BLaER1 treated with 17β-estradiol and CSF1 and Interleukin-3, amounts not matched to agents 10 nM and 100 nM (cell line): ENCODE measurements at regions not wholly inside any gene's neighbourhood (a gene's known extent, or its start where the extent isn't known, plus 50 kb on each side); places are given as distances from the start of the nearest gene placed in this dataset.
A peak's percentile ranks its signal among the peaks of the same experiment; 100 is the strongest.

Experiments used
- H3K27ac ChIP-seq, 11 experiments: shearing (Covaris generic); formaldehyde crosslinking; 2 replicates each; pipeline ENCODE4 v1.8.1; 2022
- H3K27me3 ChIP-seq, 11 experiments: shearing (Covaris generic); formaldehyde crosslinking; 2 replicates each; pipeline ENCODE4 v1.8.1; 2022
- H3K36me3 ChIP-seq, 11 experiments: shearing (Covaris generic); formaldehyde crosslinking; 2 replicates each; pipeline ENCODE4 v1.8.1; 2022
- H3K4me1 ChIP-seq, 10 experiments: shearing (Covaris generic); formaldehyde crosslinking; 2 replicates each; pipeline ENCODE4 v1.8.1; 2022
- H3K4me2 ChIP-seq, 11 experiments: shearing (Covaris generic); formaldehyde crosslinking; 2 replicates each; pipeline ENCODE4 v1.8.1; 2022
- H3K4me3 ChIP-seq, 10 experiments: shearing (Covaris generic); formaldehyde crosslinking; 2 replicates each; pipeline ENCODE4 v1.8.1; 2022
- H3K9ac ChIP-seq, 11 experiments: shearing (Covaris generic); formaldehyde crosslinking; 2 replicates each; pipeline ENCODE4 v1.8.1; 2022
- H3K9me3 ChIP-seq, 11 experiments: shearing (Covaris generic); formaldehyde crosslinking; replicated peaks in 1 of 11; 2 replicates each; pipeline ENCODE4 v1.8.1; 2022
- H4K20me1 ChIP-seq, 11 experiments: shearing (Covaris generic); formaldehyde crosslinking; 2 replicates each; pipeline ENCODE4 v1.8.1; 2022
- Cebpa-rat ChIP-seq, 11 experiments: shearing (Covaris generic); IDR thresholded peaks; 2 replicates each; pipeline ENCODE4 v1.8.1; 2022

- H3K27ac ChIP-seq: peak overlapping the region in 1 of 11 experiments; percentile 4; a peak in 1 of 22 replicates
- H4K20me1 ChIP-seq: no peaks in the 10 kb centered on the region
- TF ChIP-seq Cebpa-rat (IDR thresholded peaks at IDR 0.05): no peak
- no peak overlapping the region for H3K9ac ChIP-seq
- H3K4me1 ChIP-seq: peaks cover 0 to 9% (median under 1%) of the 10 kb centered on the region in 10 experiments; a peak in 4 of 20 replicates
- H3K4me2 ChIP-seq: no peak overlapping the region
- H3K27me3 ChIP-seq: no peaks in the 10 kb centered on the region
- H3K4me3 ChIP-seq: no peak overlapping the region
- H3K36me3 ChIP-seq: no peaks in the 10 kb centered on the region
- peaks cover 0 to 13% (median 7%) of the 10 kb centered on the region in 11 experiments; a peak in 11 of 22 replicates for H3K9me3 ChIP-seq
These were observed 182.8 kb upstream of the FOXN2 start for GRCh38 chr2:48131539-48132270.

GRCh38 chr2:48132271-48132625, 182.2 kb upstream of the FOXN2 start:
- Histone ChIP-seq H3K27me3 (no peaks in the 10 kb centered on the region), H3K4me2 (no peak overlapping the region), H3K27ac (no peak overlapping the region; a peak in 1 of 22 replicates), H3K4me1 (0 out of 20 replicates have a peak, but pooled peaks cover 0 to 8% (median 0%) of the 10 kb centered on the region in 10 experiments), H3K9me3 (peaks cover 0 to 13% (median 7%) of the 10 kb centered on the region in 11 experiments; a peak in 11 of 22 replicates), H3K9ac (no peak overlapping the region), H4K20me1 (no peaks in the 10 kb centered on the region), H3K4me3 (no peak overlapping the region), H3K36me3 (no peaks in the 10 kb centered on the region)
- no peak for TF ChIP-seq Cebpa-rat (IDR thresholded peaks at IDR 0.05)

GRCh38 chr2:48134704-48135103, 179.8 kb upstream of the FOXN2 start:
- Histone ChIP-seq H4K20me1 (no peaks in the 10 kb centered on the region), H3K4me2 (no peak overlapping the region), H3K4me3 (no peak overlapping the region), H3K27ac (no peak overlapping the region), H3K36me3 (no peaks in the 10 kb centered on the region), H3K4me1 (0 out of 20 replicates have a peak, but pooled peaks cover 0 to 8% (median 0%) of the 10 kb centered on the region in 10 experiments), H3K9me3 (peaks cover 0 to 6% (median 0%) of the 10 kb centered on the region in 11 experiments; a peak in 5 of 22 replicates), H3K27me3 (no peaks in the 10 kb centered on the region), H3K9ac (no peak overlapping the region)
- TF ChIP-seq Cebpa-rat (IDR thresholded peaks at IDR 0.05): no peak

GRCh38 chr2:48135797-48136196, 178.7 kb upstream of the FOXN2 start:
- Histone ChIP-seq H3K4me3 (no peak overlapping the region), H3K9me3 (no peaks in the 10 kb centered on the region), H4K20me1 (no peaks in the 10 kb centered on the region), H3K27me3 (no peaks in the 10 kb centered on the region), H3K4me2 (no peak overlapping the region), H3K27ac (no peak overlapping the region), H3K9ac (no peak overlapping the region), H3K36me3 (no peaks in the 10 kb centered on the region), H3K4me1 (0 out of 20 replicates have a peak, but pooled peaks cover 0 to 8% (median 0%) of the 10 kb centered on the region in 10 experiments)
- TF ChIP-seq Cebpa-rat (IDR thresholded peaks at IDR 0.05): no peak

- Histone ChIP-seq H3K36me3 (no peaks in the 10 kb centered on the region), H3K4me3 (no peak overlapping the region), H4K20me1 (no peaks in the 10 kb centered on the region), H3K9me3 (peaks cover 0 to 3% (median 0%) of the 10 kb centered on the region in 11 experiments; a peak in 1 of 22 replicates), H3K9ac (no peak overlapping the region), H3K4me2 (no peak overlapping the region), H3K4me1 (no peaks in the 10 kb centered on the region), H3K27ac (no peak overlapping the region), H3K27me3 (no peaks in the 10 kb centered on the region)
- no peak for TF ChIP-seq Cebpa-rat (IDR thresholded peaks at IDR 0.05)
These were observed 176.7 kb upstream of the FOXN2 start for GRCh38 chr2:48137829-48138228.

GRCh38 chr2:48138898-48139297, 175.6 kb upstream of the FOXN2 start:
- TF ChIP-seq Cebpa-rat (IDR thresholded peaks at IDR 0.05): no peak
- H3K27ac ChIP-seq: no peak overlapping the region
- peaks cover 0 to 8% (median 0%) of the 10 kb centered on the region in 11 experiments; a peak in 2 of 22 replicates for H3K9me3 ChIP-seq
- no peaks in the 10 kb centered on the region for H4K20me1 ChIP-seq
- no peak overlapping the region for H3K9ac ChIP-seq
- no peak overlapping the region for H3K4me2 ChIP-seq
- no peaks in the 10 kb centered on the region for H3K27me3 ChIP-seq
- no peaks in the 10 kb centered on the region for H3K4me1 ChIP-seq
- no peaks in the 10 kb centered on the region for H3K36me3 ChIP-seq
- no peak overlapping the region for H3K4me3 ChIP-seq

- no peaks in the 10 kb centered on the region for H3K36me3 ChIP-seq
- H3K9ac ChIP-seq: no peak overlapping the region
- no peaks in the 10 kb centered on the region for H4K20me1 ChIP-seq
- H3K4me1 ChIP-seq: peaks cover 0 to 6% (median 0%) of the 10 kb centered on the region in 10 experiments; a peak in 1 of 20 replicates
- H3K27ac ChIP-seq: no peak overlapping the region
- peaks cover 0 to 8% (median 0%) of the 10 kb centered on the region in 11 experiments; a peak in 2 of 22 replicates for H3K9me3 ChIP-seq
- no peaks in the 10 kb centered on the region for H3K27me3 ChIP-seq
- no peak for TF ChIP-seq Cebpa-rat (IDR thresholded peaks at IDR 0.05)
- H3K4me2 ChIP-seq: no peak overlapping the region
- H3K4me3 ChIP-seq: no peak overlapping the region
These were observed 173.9 kb upstream of the FOXN2 start for GRCh38 chr2:48140586-48140985.

- Histone ChIP-seq H3K4me2 (no peak overlapping the region), H3K4me1 (peaks cover 0 to 6% (median 0%) of the 10 kb centered on the region in 10 experiments; a peak in 1 of 20 replicates), H3K9ac (no peak overlapping the region), H3K36me3 (no peaks in the 10 kb centered on the region), H3K9me3 (peaks cover 0 to 8% (median 0%) of the 10 kb centered on the region in 11 experiments; a peak in 2 of 22 replicates), H3K4me3 (no peak overlapping the region), H3K27me3 (no peaks in the 10 kb centered on the region), H3K27ac (no peak overlapping the region), H4K20me1 (no peaks in the 10 kb centered on the region)
- no peak for TF ChIP-seq Cebpa-rat (IDR thresholded peaks at IDR 0.05)
These were observed 169.7 kb upstream of the FOXN2 start for GRCh38 chr2:48144777-48145176.

GRCh38 chr2:48145845-48146452, 168.5 kb upstream of the FOXN2 start:
- Histone ChIP-seq H3K27me3 (no peaks in the 10 kb centered on the region), H3K36me3 (no peaks in the 10 kb centered on the region), H4K20me1 (no peaks in the 10 kb centered on the region), H3K9ac (no peak overlapping the region), H3K4me3 (no peak overlapping the region), H3K27ac (no peak overlapping the region; a peak in 1 of 22 replicates), H3K9me3 (peaks cover 0 to 8% (median 0%) of the 10 kb centered on the region in 11 experiments; a peak in 2 of 22 replicates), H3K4me2 (no peak overlapping the region), H3K4me1 (peaks cover 0 to 6% (median 0%) of the 10 kb centered on the region in 10 experiments; a peak in 1 of 20 replicates)
- no peak for TF ChIP-seq Cebpa-rat (IDR thresholded peaks at IDR 0.05)
